NCI-H82 (cell line): ENCODE measurements at regions not wholly inside any gene's neighbourhood (a gene's known extent, or its start where the extent isn't known, plus 50 kb on each side); places are given as distances from the start of the nearest gene placed in this dataset.
"Not testable (repeated sequence)": the region's sequence is repeated elsewhere in the genome, so short reads cannot be mapped to it uniquely, and the experiment has no call there.

ENCODE experiments used
- DNase-seq: peaks from one replicate; lab custom pipeline; 2025; lab: John Stamatoyannopoulos, UW

DNA sequence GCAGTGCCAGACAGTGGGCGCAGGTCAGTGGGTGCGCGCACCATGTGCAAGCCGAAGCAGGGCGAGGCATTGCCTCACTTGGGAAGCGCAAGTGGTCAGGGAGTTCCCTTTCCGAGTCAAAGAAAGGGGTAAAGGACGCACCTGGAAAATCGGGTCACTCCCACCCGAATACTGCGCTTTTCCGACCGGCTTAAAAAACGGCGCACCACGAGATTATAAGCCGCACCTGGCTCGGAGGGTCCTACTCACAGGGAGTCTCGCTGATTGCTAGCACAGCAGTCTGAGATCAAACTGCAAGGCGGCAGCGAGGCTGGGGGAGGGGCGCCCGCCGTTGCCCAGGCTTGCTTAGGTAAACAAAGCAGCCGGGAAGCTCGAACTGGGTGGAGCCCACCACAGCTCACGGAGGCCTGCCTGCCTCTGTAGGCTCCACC is 77.9 kb downstream of the NR4A2 start:
- peak; percentile 54 for DNase-seq

DNA sequence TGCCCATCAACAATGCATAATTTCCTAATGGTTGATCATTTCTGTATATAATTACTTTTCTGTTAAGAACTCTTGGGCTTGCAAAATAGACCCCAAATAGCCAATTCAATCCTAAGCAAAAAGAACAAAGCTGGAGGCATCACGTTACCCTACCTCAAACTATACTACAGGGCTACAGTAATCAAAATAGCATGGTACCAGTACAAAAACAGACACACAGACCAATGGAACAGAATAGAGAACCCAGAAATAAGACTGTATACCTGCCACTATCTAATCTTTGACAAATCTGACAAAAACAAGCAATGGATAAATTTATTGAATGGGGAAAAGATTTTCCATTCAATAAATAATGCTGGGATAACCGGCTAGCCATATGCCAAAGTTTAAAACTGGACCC is 78.8 kb downstream of the NR4A2 start:
- no peak for DNase-seq

DNA sequence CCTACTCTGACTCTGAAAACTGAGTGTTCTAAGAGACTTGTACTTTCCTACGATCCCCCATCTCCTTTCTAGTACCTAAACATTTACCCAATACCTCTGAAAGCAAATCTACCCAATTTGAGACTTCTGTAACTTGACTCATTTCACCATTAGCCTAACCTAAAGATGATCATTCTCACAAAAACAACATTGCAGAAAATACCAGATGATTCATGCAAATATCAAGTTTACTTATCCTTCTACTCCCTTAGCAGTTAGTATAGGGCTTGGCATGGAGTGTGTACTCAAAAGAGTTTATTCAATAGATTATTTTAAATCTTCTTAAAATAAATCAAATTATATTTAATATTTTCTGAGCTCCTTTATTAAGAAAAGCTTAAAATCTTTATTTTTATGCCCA is 89.6 kb downstream of the NR4A2 start:
- DNase-seq = no peak

DNA sequence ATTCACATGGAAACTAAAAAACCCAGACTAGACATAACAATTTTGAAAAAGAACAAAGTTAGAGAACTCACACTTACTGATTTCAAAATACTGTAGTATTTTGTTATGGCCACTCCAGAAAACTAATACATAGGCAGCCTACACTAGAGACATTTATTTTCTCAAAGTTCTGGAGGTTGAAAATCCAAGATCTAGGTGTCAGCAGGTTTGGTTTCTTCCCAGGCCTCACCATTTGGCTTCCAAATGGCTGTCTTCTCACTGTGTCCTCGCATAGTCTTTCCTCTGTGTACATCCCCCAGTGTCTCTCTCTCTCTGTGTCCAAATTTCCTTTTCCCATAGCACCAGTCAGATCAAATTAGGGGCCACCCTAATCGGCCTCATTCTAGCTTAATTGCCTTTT is 95.0 kb downstream of the NR4A2 start:
- no peak for DNase-seq

DNA sequence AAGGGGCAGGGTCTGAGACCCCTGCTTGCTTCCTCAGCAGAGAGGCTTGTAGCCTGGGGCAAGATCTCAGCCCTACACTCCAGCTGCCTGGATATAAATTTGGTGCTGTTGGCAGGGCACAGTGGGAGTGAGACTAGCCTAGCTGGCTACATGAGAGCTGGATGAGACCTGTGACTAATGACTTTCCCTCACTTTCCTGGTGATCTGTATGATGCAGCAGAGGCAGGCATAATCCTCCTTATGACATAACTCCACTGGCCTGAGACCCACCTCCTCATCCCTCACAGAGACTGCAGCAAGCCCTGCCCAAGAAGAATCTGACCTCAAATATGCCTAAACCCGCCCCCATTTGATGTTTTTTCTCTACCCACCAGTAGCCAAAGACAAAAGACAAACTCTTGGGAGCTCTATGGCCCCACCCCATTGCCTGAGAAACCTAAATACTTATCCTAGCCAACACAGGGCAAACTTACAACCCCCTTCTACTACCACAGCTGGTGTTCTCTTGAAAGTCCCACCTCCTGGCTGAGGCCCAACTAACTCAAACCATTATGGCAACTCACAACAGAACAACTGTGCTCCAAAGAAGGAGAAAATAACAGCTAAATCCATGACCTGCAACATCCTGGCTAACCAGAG is 102.7 kb downstream of the NR4A2 start:
- no peak for DNase-seq

DNA sequence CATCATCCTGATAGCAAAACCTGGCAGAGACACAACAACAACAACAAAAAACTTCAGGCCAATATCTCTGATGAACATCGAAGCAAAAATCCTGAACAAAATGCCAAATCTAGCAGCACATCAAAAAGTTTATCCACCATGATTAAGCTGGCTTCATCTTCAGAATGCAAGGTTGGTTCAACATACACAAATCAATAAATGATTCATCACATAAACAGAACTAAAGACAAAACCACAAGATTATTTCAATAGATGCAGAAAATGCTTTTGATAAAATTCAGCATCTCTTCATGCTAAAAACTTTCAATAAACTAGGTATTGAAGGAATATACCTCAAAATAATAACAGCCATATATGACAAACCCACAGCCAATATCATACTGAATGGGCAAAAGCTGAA is 109.2 kb downstream of the NR4A2 start:
- DNase-seq = not testable (repeated sequence)

DNA sequence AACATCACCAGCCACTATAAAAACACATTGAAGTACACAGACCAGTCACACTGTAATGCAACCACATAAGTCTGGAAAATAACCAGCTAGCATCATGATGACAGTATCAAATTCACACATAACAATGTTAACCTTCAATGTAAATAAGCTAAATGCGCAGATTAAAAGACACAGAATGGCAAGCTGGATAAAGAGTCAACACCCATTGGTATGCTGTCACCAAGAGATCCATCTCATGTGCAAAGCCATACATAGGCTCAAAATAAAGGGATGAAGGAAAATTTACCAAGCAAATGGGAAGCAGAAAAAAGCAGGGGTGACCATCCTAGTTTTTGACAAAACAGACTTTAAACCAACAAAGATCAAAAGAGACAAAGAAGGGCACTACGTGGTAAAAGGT is 110.8 kb downstream of the NR4A2 start:
- no peak for DNase-seq

DNA sequence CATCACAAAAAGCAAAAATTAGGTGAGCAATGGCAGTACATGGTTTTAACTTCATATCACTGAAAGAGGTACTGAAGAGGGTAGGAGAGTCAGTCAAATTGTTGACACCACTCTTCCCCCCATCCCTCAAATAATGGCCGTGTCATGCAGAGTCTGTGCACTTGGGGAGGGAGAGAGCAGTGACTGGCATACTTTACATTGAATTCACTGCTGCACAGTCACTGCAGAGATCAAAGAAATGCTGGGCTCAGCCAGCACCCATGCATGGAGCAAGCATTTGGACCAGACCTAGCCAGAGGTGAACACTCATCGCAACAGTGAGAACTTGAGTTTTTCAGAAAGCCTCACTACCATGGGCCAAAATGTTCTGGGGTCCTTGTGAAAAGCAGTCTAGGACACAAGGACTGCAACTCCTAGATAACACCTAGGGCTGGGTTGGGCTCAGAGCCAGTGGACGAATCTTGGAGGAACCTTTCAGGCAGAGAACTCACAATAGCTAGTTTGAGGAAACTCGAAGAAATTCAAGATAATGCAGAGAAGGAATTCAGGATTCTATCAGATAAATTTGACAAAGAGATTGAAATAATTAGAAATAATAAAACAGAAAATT is 112.9 kb downstream of the NR4A2 start:
- no peak for DNase-seq

DNA sequence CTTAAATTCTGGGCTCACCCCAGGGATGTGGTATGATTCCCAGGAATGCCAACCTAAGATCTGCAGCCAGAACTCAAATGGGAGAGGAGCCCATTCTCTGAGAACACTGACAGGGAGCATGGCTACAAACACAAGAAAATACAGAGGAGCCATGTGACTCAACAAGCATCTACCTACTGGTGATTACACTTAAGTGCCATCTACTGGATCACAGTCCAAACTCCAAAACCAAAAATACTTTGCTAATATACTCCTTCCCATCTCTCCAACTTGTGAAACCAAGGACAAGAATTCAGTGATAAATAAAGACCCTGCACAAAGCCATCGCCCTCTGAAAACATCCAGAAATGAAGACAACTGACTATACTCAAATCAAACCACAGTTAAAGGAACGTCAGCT is 116.9 kb downstream of the NR4A2 start:
- no peak for DNase-seq

DNA sequence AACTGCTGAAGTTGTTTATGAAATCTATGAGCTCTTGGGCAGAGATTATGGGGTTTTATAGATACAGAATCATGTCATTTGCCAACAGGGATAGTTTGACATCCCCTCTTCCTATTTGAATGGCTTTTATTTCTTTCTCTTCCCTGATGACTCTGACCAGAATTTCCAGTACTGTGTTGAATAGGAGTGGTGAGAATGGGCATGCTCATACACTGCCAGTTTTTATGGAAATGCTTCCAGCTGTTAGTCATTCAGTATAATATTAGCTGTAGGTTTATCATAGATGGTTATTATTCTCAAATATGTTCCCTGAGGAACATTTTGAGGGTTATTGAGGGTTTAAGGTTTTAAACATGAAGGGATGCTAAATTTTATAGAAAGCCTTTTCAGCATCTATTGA is 121.2 kb downstream of the NR4A2 start:
- no peak for DNase-seq

DNA sequence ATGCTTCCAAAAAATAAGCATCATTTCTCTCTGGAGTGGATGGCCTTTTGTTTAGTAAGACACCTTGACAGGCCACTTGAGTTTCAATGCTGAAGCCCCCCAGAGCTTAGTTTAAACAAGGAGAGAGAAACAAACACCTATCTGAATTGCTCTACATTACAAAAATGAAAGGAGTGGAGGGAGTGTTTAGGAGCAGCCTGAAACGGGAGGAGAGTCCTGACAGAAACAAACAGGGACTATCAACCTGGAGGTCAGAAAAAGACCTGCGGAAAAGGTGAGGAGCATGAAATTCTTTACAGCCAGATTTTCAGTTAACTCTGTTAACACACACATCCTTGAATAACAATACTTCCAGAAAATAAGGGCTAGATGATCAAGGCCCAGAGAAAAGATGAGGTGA is 126.2 kb downstream of the NR4A2 start:
- DNase-seq = no peak

DNA sequence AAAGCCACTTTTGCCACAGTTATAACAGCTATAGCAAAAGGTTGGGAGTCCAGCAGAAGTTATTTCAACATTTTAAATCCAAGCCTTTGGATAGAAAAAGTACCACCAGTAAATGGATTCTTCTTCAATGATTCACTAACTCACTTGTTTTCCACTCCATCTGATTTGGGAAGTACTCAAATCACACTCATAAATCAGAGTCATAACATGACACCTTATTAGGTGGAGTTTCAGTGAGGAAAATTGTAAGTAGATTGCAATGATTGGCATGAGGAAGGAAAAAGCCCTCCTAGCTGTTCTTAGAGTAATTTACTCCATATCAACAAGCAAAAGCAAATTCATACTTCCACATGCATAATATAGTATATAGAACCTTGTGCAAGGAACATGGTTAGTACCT is 132.9 kb downstream of the NR4A2 start:
- DNase-seq = no peak

DNA sequence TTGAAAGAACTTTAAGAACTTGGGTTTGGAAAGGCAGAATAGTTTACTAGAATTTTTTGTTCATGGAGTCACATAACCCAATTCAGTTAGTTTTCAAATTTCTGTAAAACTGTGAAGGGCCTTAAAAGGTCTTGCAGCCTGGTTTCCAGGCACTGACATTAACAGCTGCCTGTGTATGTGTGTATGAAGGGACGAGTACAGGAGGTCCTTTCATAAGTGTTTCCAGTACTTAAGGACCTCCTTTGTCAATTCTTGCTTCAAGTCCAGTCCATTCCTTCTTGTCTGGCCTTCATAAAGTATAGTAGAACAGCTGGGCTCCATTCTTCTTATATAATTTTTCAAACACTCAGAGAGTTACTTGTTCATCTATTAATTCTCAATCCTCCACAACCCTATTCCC is 136.5 kb downstream of the NR4A2 start:
- no peak for DNase-seq

DNA sequence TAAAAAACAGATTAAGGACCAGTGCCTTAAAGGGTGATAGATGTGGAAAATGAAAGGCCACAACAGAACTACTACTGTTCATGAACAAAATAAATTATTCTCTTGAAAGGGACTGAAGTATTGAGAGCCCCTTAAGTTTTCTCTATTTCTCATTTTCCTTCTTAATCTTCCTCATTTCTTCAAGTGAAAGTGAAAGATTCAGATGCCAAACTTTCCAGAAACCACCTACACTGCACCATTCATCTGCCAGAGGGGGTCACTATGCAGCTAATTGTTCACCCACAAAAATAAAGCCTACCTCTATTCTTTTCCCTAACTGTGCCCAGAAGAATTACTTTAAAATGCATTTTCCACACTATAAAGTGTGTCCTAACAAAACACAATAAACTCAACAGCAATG is 140.1 kb downstream of the NR4A2 start:
- DNase-seq = no peak

DNA sequence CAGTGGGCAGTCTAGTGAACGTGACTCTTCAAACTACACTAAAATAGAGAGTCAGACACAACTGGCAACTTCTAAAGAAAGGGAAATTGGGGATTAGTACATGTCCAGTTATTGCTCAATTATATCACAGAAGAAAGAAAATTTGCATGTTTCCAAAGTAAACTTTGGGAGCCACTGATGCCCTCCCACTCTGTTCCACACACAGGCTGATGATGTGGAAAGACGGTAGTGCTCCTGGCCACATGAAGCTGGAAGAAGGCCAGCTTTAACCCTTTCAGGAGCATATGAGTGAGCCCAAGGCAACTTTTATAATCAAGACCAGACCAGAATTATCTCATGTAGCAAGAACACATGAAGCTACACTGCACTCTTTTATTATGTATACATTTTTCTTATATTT is 141.0 kb downstream of the NR4A2 start:
- no peak for DNase-seq

DNA sequence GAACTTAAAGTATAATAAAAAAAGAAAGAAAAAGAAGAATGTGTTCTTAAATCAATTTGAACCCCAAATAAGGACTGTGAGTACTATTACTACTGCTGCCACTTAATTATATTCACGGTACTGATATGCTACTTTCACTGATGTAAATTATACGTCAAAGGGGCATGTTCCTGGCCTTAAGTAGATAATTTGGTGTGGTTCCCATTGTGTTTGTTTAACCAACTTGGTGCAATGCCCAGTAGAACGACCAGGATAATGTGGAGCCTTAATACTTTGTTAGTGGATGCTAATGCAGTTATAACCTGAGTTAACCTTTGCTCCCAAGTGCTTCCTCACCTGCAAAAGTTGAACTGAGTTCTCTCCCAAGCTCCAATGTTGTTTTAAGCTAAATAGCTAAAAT is 142.0 kb downstream of the NR4A2 start:
- DNase-seq = no peak

DNA sequence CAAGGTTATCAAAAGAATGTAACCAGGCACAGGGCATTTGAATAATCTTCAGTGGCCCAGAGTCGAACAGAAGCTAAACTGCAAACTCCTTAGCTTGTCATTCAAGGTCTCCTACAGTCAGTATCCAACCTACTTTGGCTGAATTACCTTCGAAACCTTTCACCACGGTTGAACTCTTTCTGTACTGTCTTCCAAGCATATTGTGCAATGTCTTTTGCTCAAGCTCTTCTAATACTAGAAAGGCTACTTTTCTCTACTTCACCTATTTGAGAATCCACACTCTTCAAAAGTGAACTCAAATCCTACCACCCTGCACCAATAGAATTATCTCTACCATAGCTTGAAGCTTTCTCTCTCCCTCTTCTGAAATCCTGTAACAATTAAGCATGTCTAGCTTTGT is 142.9 kb downstream of the NR4A2 start:
- no peak for DNase-seq

DNA sequence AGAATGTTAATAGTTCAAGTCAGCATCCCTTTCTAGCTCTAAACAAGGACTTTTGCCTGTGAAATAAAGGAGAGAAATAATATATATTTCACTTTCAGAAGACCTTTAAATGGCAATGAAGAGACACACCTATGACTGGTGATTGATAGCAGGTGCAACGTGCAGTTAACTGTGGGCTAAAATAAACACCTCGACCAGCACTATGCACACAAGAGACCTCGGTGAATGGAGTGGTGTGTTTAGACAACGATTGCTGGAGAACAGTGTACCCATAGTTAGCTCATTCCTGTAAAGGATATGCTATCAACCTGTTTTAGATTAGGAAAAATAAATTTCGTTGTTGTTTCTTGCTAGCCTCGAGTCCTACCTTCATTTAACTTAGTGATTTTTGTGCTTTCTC is 143.4 kb downstream of the NR4A2 start:
- no peak for DNase-seq

DNA sequence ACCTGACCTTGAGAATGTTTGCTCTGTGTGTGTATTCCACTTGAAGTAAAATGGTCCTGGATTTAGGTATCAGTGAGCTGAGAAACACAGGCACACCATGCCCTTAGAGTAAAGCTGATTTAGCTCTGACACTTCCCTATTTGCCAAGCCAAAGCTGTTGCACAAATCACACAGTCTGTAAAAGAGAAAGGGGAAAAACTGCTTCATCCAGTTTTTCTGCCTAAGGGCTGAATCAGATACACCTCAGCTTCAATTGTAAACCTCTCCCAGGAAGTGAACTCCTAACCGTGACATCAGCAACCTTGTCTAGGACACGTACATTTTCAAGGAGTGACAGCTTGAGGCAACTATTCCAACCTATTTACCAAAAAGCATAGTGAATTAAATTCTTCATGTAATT is 150.4 kb downstream of the NR4A2 start:
- DNase-seq = peak; percentile 16

DNA sequence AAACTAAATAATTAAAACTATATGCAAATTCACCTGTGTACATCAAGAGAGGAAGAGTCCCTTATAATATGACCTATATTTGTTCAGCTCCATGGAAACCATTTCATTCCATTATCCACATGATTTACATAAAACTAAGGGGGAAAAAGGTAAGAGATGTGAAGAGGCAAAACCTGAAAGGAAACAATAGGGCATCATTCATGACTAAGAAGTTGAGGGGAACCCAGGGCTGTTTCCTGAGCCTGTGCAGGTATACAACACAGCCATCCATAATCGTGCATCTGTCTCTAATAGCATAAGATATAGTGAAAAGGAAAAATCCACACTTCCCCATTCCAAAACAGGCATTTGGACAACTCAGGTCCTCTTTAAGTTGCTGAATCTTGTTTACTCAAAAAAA is 151.3 kb downstream of the NR4A2 start:
- DNase-seq = no peak

DNA sequence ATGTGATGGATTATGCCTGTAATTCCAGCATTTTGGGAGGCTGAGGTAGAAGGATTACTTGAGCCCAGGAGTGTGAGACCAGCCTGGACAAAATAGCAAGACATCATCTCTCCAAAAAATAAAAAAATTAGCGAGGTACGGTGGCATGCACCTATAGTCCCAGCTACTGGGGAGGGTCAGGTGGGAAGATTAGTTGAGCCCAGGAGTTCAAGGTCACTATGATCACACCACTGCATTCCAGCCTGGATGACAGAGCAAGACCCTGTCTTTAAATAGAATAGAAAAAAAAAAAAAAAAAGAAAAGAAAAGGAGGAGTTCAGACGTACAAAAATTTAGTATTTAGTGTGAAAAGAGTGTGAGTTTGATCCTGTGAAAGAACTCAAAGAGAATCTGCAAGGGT is 154.9 kb downstream of the NR4A2 start:
- DNase-seq = no peak

DNA sequence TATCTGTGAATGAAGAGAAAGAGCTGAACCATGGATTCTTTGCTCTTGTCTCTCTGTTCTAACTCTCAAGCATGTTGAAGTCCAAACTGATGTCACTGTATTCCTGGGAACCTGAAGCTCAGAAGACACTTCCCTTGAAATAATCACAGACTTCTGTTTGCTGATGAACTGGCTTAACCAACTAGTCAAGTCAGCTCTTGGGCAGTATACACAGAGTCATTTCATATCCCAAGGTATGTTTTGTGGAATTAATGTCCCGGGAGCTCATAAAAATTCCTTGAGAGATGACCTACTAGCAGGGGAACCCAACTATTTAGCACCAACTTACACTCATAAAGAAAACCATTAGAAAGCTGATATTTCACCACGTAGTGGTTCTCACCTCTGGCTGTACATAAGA is 156.6 kb downstream of the NR4A2 start:
- no peak for DNase-seq

DNA sequence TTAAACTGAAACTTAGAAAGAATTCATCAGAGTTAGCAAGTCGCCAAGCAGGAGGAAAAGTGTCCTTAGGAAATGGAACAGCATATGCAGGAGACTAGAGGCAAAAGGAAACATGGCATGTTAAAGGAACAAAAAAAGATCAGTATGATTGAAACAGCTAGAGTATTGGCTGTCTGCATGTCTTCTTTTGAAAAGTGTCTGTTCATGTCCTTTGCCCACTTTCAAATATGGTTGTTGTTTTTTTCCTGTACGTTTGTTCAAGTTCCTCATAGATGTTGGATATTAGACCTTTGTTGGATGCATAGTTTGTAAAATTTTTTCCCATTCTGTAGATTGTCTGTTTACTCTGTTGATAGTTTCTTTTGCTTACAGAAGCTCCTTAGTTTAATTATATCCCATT is 161.6 kb downstream of the NR4A2 start:
- no peak for DNase-seq

DNA sequence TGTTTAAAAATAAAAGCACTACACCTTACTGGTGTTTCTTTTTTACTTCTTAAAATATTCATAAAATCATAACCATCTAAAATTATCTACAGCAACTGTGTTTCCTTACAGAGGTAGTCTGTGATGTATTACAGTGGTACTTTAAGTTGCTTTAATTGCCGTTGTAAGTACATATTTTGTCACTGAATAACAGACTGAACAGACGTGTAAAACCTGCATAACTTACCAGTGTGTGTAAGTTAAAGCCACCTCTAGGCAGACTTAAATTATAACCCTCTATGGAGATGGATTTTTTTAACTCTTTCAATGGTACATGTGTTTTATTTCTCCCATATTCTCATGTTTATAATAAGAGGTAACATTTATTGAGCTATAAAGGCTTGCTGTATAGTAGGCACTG is 166.8 kb downstream of the NR4A2 start:
- no peak for DNase-seq
